NT2/D1 (cell line): ENCODE measurements at regions not wholly inside any gene's neighbourhood (a gene's known extent, or its start where the extent isn't known, plus 50 kb on each side); places are given as distances from the start of the nearest gene placed in this dataset.
A peak's percentile ranks its signal among the peaks of the same experiment; 100 is the strongest.

ENCODE experiments used
- DNase-seq: peaks from one replicate; pipeline ENCODE4 v3.0.0-alpha.2; 2011; ENCODE audit warnings: low read depth, low spot score
- H3K27me3 ChIP-seq: 2 replicates; pipeline ENCODE4 v1.6.0; 2011; ENCODE audit warnings: mild to moderate bottlenecking; ENCODE audit not compliant: insufficient read length, insufficient read depth
- H3K36me3 ChIP-seq: 2 replicates; pipeline ENCODE4 v1.6.1; 2011; ENCODE audit warnings: mild to moderate bottlenecking, low read length, mixed read lengths; ENCODE audit not compliant: insufficient read depth, insufficient read length
- H3K4me1 ChIP-seq: 2 replicates; pipeline ENCODE4 v1.5.1; 2011; ENCODE audit not compliant: insufficient read depth, insufficient read length
- H3K4me3 ChIP-seq: 2 replicates; pipeline ENCODE4 v1.5.1; 2011; ENCODE audit warnings: low read depth; ENCODE audit not compliant: insufficient read length
- H3K9ac ChIP-seq: 2 replicates; pipeline ENCODE4 v1.6.0; 2011; ENCODE audit warnings: low read depth; ENCODE audit not compliant: insufficient read length
- H3K9me3 ChIP-seq: 2 replicates; pipeline ENCODE4 v1.5.1; 2011; ENCODE audit warnings: mild to moderate bottlenecking, low read length; ENCODE audit not compliant: insufficient read depth
- SUZ12 ChIP-seq: IDR thresholded peaks from 2 replicates; pipeline ENCODE4 v1.6.1; 2011; ENCODE audit not compliant: insufficient read length, insufficient read depth; ENCODE audit errors: extremely low read depth
- YY1 ChIP-seq: IDR thresholded peaks from 2 replicates; pipeline ENCODE4 v1.6.1; 2011; ENCODE audit not compliant: insufficient read length, insufficient read depth
- ZNF274 ChIP-seq: IDR thresholded peaks from 2 replicates; pipeline ENCODE4 v1.6.1; 2011; ENCODE audit warnings: mild to moderate bottlenecking, low read depth, low read length

GRCh38 chr2:209321581-209321980 is 102.3 kb upstream of the MAP2 start:
- Histone ChIP-seq H3K4me3 (no peak overlapping the region), H3K36me3 (no peaks in the 10 kb centered on the region), H3K4me1 (no peaks in the 10 kb centered on the region), H3K9ac (no peak overlapping the region), H3K9me3 (no peaks in the 10 kb centered on the region), H3K27me3 (no peaks in the 10 kb centered on the region)
- DNase-seq = no peak
- TF ChIP-seq ZNF274 (no peak), YY1 (no peak), SUZ12 (no peak)

- Histone ChIP-seq H3K9me3 (no peaks in the 10 kb centered on the region), H3K27me3 (no peaks in the 10 kb centered on the region), H3K4me3 (no peak overlapping the region), H3K36me3 (no peaks in the 10 kb centered on the region), H3K4me1 (no peaks in the 10 kb centered on the region), H3K9ac (no peak overlapping the region)
- DNase-seq = no peak
- no peak for TF ChIP-seq ZNF274
- TF ChIP-seq SUZ12 = no peak
- TF ChIP-seq YY1 = no peak
Measured at GRCh38 chr2:209322041-209322440, 101.8 kb upstream of the MAP2 start.

- Histone ChIP-seq H3K27me3 (no peaks in the 10 kb centered on the region), H3K9me3 (no peaks in the 10 kb centered on the region), H3K9ac (no peak overlapping the region), H3K4me1 (no peaks in the 10 kb centered on the region), H3K4me3 (no peak overlapping the region), H3K36me3 (no peaks in the 10 kb centered on the region)
- no peak for TF ChIP-seq YY1
- TF ChIP-seq ZNF274 = no peak
- TF ChIP-seq SUZ12 = no peak
- no peak for DNase-seq
Measured at GRCh38 chr2:209322905-209323512, 100.8 kb upstream of the MAP2 start.

GRCh38 chr2:209323738-209324137 is 100.1 kb upstream of the MAP2 start:
- no peak overlapping the region for H3K4me3 ChIP-seq
- DNase-seq = no peak
- no peaks in the 10 kb centered on the region for H3K27me3 ChIP-seq
- TF ChIP-seq SUZ12 (no peak), ZNF274 (no peak), YY1 (no peak)
- H3K36me3 ChIP-seq = no peaks in the 10 kb centered on the region
- H3K9ac ChIP-seq = no peak overlapping the region
- no peaks in the 10 kb centered on the region for H3K9me3 ChIP-seq
- H3K4me1 ChIP-seq = no peaks in the 10 kb centered on the region

- DNase-seq = no peak
Measured at GRCh38 chr2:209324281-209324680, 99.6 kb upstream of the MAP2 start.

GRCh38 chr2:209331291-209331844 is 92.5 kb upstream of the MAP2 start:
- no peaks in the 10 kb centered on the region for H3K36me3 ChIP-seq
- no peak overlapping the region for H3K4me3 ChIP-seq
- TF ChIP-seq SUZ12 (no peak), ZNF274 (no peak), YY1 (no peak)
- no peaks in the 10 kb centered on the region for H3K27me3 ChIP-seq
- no peak overlapping the region for H3K9ac ChIP-seq
- H3K9me3 ChIP-seq = no peaks in the 10 kb centered on the region
- H3K4me1 ChIP-seq = no peaks in the 10 kb centered on the region
- DNase-seq = peak; percentile 57

More at GRCh38 chr2:209324281-209324680, 99.6 kb upstream of the MAP2 start:
- TF ChIP-seq ZNF274 (no peak), YY1 (no peak), SUZ12 (no peak)
- H3K9ac ChIP-seq = no peak overlapping the region
- no peak overlapping the region for H3K4me3 ChIP-seq
- H3K4me1 ChIP-seq = no peaks in the 10 kb centered on the region
- H3K27me3 ChIP-seq = no peaks in the 10 kb centered on the region
- H3K9me3 ChIP-seq = no peaks in the 10 kb centered on the region
- no peaks in the 10 kb centered on the region for H3K36me3 ChIP-seq

- Histone ChIP-seq H3K4me3 (no peak overlapping the region), H3K27me3 (no peaks in the 10 kb centered on the region), H3K4me1 (no peaks in the 10 kb centered on the region), H3K9ac (no peak overlapping the region), H3K36me3 (no peaks in the 10 kb centered on the region), H3K9me3 (no peaks in the 10 kb centered on the region)
- TF ChIP-seq SUZ12 (no peak), ZNF274 (no peak), YY1 (no peak)
- DNase-seq = peak; percentile 33
Measured at GRCh38 chr2:209334188-209335017, 89.4 kb upstream of the MAP2 start.
